ENCODE measurements at regions not wholly inside any gene's neighbourhood (a gene's known extent, or its start where the extent isn't known, plus 50 kb on each side); places are given as distances from the start of the nearest gene placed in this dataset.

GRCh38 chr10:111934931-111935330, 248.6 kb downstream of the GPAM start:
- Mint-ChIP-seq H3K9me3 (peaks cover 2 to 7% of the 10 kb centered on the region in 2 donors), H3K27ac (no peak overlapping the region), H3K27me3 (ENCODE audit: low read depth in 2 of 2) (no peaks in the 10 kb centered on the region), H3K4me3 (no peak overlapping the region), H3K4me1 (no peaks in the 10 kb centered on the region), H3K36me3 (no peaks in the 10 kb centered on the region)
- no peaks in the 10 kb centered on the region for H3K36me3 ChIP-seq (ENCODE audit: control insufficient read depth, insufficient read depth, low read length)
- no peaks in the 10 kb centered on the region for H3K9me3 ChIP-seq (ENCODE audit: control insufficient read depth, insufficient read depth, low read length)
- TF ChIP-seq, protein P1, sequence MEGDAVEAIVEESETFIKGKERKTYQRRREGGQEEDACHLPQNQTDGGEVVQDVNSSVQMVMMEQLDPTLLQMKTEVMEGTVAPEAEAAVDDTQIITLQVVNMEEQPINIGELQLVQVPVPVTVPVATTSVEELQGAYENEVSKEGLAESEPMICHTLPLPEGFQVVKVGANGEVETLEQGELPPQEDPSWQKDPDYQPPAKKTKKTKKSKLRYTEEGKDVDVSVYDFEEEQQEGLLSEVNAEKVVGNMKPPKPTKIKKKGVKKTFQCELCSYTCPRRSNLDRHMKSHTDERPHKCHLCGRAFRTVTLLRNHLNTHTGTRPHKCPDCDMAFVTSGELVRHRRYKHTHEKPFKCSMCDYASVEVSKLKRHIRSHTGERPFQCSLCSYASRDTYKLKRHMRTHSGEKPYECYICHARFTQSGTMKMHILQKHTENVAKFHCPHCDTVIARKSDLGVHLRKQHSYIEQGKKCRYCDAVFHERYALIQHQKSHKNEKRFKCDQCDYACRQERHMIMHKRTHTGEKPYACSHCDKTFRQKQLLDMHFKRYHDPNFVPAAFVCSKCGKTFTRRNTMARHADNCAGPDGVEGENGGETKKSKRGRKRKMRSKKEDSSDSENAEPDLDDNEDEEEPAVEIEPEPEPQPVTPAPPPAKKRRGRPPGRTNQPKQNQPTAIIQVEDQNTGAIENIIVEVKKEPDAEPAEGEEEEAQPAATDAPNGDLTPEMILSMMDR (IDR thresholded peaks at IDR 0.05) = no peak
- 80% methylated on average over 1 of the region's 1 CpG for WGBS (ENCODE audit: insufficient coverage)
- intact Hi-C loops (cut with micrococcal nuclease) = no loop called here
- no peaks in the 10 kb centered on the region for H3K27me3 ChIP-seq (ENCODE audit: control insufficient read depth, insufficient read depth, low read length)
- no peak overlapping the region for H3K4me3 ChIP-seq (ENCODE audit: low read length)
- H3K4me1 ChIP-seq (ENCODE audit: control insufficient read depth, insufficient read depth, low read length) = no peaks in the 10 kb centered on the region
- H3K27ac ChIP-seq (ENCODE audit: low read length) = no peak overlapping the region
- ATAC-seq (no peak), DNase-seq (no peak)

DNA sequence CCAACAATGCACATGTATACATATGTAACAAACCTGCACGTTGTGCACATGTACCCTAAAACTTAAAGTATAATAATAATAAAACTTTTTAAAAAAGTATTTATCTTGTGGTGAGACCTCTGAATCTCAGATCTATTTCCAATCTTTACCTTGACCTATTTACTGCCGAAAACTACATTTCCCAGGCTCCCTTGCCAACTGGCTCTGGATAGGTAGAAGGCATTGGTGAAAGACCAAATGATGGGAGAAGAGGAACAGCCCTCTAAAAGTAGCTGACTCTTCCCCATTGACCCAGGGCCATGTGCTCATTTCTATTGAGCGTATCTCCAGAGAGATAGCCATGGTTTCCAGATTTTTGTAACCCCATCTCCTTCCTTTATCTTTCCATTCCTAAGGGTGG, 247.4 kb downstream of the GPAM start:
- H3K9me3 Mint-ChIP-seq = peaks cover 2 to 7% of the 10 kb centered on the region in 2 donors
- DNase-seq (no peak), ATAC-seq (no peak)
- H3K9me3 ChIP-seq (ENCODE audit: control insufficient read depth, insufficient read depth, low read length) = no peaks in the 10 kb centered on the region
- H3K27ac ChIP-seq (ENCODE audit: low read length) = no peak overlapping the region
- intact Hi-C loops (cut with micrococcal nuclease) = no loop called here
- WGBS (ENCODE audit: insufficient coverage) = 92% methylated on average over 1 of the region's 3 CpGs
- no peaks in the 10 kb centered on the region for H3K4me1 Mint-ChIP-seq
- H3K36me3 Mint-ChIP-seq = no peaks in the 10 kb centered on the region
- H3K36me3 ChIP-seq (ENCODE audit: control insufficient read depth, insufficient read depth, low read length) = no peaks in the 10 kb centered on the region
- H3K4me3 ChIP-seq (ENCODE audit: low read length) = no peak overlapping the region
- no peaks in the 10 kb centered on the region for H3K27me3 ChIP-seq (ENCODE audit: control insufficient read depth, insufficient read depth, low read length)
- no peak overlapping the region for H3K27ac Mint-ChIP-seq
- TF ChIP-seq, protein P1 (IDR thresholded peaks at IDR 0.05) = no peak
- H3K27me3 Mint-ChIP-seq (ENCODE audit: low read depth in 2 of 2) = no peaks in the 10 kb centered on the region
- no peak overlapping the region for H3K4me3 Mint-ChIP-seq
- H3K4me1 ChIP-seq (ENCODE audit: control insufficient read depth, insufficient read depth, low read length) = no peaks in the 10 kb centered on the region

- no peak overlapping the region for H3K4me3 ChIP-seq (ENCODE audit: low read length)
- Mint-ChIP-seq H3K27ac (no peak overlapping the region), H3K9me3 (peaks cover 17 to 23% of the 10 kb centered on the region in 2 donors), H3K36me3 (peaks cover 9% of the 10 kb centered on the region), H3K27me3 (ENCODE audit: low read depth in 2 of 2) (no peaks in the 10 kb centered on the region), H3K4me3 (no peak overlapping the region), H3K4me1 (no peaks in the 10 kb centered on the region)
- no peaks in the 10 kb centered on the region for H3K4me1 ChIP-seq (ENCODE audit: control insufficient read depth, insufficient read depth, low read length)
- TF ChIP-seq, protein P1 (IDR thresholded peaks at IDR 0.05) = no peak
- DNase-seq (no peak), ATAC-seq (no peak)
- intact Hi-C loops (cut with micrococcal nuclease) = loop anchor here (10.0 kb wide), 1 partner anchor 60 kb away; no protein-coding TSS in a partner anchor
- 75% methylated on average over 6 of the region's 6 CpGs for WGBS (ENCODE audit: insufficient coverage)
- peaks cover 13% of the 10 kb centered on the region for H3K9me3 ChIP-seq (ENCODE audit: control insufficient read depth, insufficient read depth, low read length)
- no peaks in the 10 kb centered on the region for H3K27me3 ChIP-seq (ENCODE audit: control insufficient read depth, insufficient read depth, low read length)
- no peaks in the 10 kb centered on the region for H3K36me3 ChIP-seq (ENCODE audit: control insufficient read depth, insufficient read depth, low read length)
- no peak overlapping the region for H3K27ac ChIP-seq (ENCODE audit: low read length)
Measured at GRCh38 chr10:111944331-111944730, 239.2 kb downstream of the GPAM start.

DNA sequence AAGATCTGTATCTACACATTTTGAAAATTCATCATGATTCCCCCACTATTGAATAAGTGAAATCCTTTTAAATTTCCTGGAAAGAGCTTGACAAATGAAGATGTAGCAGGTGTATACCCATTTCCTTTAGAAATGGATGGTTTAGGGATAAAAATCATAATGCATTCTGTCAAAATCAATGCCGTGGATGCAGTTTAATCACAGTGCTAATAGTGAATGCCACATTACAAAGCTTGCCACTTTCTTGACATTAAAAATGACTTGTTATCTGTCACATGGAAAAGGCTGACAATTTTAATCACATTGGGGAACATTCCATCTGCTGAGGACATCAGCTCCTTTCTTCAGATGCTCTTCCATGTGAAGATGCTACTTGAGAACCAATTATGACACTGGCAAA, 229.6 kb downstream of the GPAM start:
- Histone ChIP-seq H3K4me3 (ENCODE audit: low read length) (no peak overlapping the region), H3K27ac (ENCODE audit: low read length) (no peak overlapping the region), H3K27me3 (ENCODE audit: control insufficient read depth, insufficient read depth, low read length) (no peaks in the 10 kb centered on the region), H3K4me1 (ENCODE audit: control insufficient read depth, insufficient read depth, low read length) (no peaks in the 10 kb centered on the region), H3K9me3 (ENCODE audit: control insufficient read depth, insufficient read depth, low read length) (peaks cover 8% of the 10 kb centered on the region), H3K36me3 (ENCODE audit: control insufficient read depth, insufficient read depth, low read length) (no peaks in the 10 kb centered on the region)
- Mint-ChIP-seq H3K4me1 (no peaks in the 10 kb centered on the region), H3K4me3 (no peak overlapping the region), H3K27ac (no peak overlapping the region), H3K36me3 (peaks cover 7% of the 10 kb centered on the region), H3K9me3 (peaks cover 10 to 11% of the 10 kb centered on the region in 2 donors), H3K27me3 (ENCODE audit: low read depth in 2 of 2) (no peaks in the 10 kb centered on the region)
- WGBS (ENCODE audit: insufficient coverage) = 86% methylated on average over 1 of the region's 1 CpG
- ATAC-seq = no peak
- intact Hi-C loops (cut with micrococcal nuclease) = no loop called here
- TF ChIP-seq, protein P1 (IDR thresholded peaks at IDR 0.05) = no peak
- DNase-seq = no peak
